ENCODE measurements at regions not wholly inside any gene's neighbourhood (a gene's known extent, or its start where the extent isn't known, plus 50 kb on each side); places are given as distances from the start of the nearest gene placed in this dataset.
"Not testable (repeated sequence)": the region's sequence is repeated elsewhere in the genome, so short reads cannot be mapped to it uniquely, and the experiment has no call there.

DNA sequence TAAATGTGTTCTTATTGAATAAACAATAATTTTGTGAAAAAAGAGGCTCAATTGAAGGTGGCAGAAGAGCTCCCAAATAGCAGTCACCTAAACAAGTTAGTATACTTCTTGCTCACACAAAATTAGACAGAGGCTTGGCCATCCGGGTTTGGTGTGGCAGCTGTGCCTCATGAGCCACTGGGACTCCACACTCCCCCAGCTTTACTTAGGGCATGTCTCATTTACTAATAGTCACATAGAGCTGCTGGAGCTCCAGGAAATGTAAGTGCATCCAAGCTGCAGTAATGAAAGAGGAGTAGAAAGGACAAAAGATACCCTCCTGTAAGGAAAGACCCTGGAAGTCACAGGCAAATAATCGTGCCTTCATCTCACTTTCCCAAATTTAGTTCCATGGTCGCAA is 188.8 kb downstream of the ANKRD36 start:
- TF ChIP-seq, protein P1, sequence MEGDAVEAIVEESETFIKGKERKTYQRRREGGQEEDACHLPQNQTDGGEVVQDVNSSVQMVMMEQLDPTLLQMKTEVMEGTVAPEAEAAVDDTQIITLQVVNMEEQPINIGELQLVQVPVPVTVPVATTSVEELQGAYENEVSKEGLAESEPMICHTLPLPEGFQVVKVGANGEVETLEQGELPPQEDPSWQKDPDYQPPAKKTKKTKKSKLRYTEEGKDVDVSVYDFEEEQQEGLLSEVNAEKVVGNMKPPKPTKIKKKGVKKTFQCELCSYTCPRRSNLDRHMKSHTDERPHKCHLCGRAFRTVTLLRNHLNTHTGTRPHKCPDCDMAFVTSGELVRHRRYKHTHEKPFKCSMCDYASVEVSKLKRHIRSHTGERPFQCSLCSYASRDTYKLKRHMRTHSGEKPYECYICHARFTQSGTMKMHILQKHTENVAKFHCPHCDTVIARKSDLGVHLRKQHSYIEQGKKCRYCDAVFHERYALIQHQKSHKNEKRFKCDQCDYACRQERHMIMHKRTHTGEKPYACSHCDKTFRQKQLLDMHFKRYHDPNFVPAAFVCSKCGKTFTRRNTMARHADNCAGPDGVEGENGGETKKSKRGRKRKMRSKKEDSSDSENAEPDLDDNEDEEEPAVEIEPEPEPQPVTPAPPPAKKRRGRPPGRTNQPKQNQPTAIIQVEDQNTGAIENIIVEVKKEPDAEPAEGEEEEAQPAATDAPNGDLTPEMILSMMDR (IDR thresholded peaks at IDR 0.05; ENCODE audit: borderline replicate concordance, extremely low read depth, low read length, poor library complexity, severe bottlenecking), result not testable (repeated sequence)
- TF ChIP-seq EZH2 (IDR thresholded peaks at IDR 0.05; ENCODE audit: borderline replicate concordance, low read depth, low read length, severe bottlenecking), result not testable (repeated sequence)
